HG03175 (cell line): ENCODE measurements at regions not wholly inside any gene's neighbourhood (a gene's known extent, or its start where the extent isn't known, plus 50 kb on each side); places are given as distances from the start of the nearest gene placed in this dataset.

ENCODE experiments used
- ATAC-seq: cut with Tn5 transposase; IDR thresholded peaks from one replicate; pipeline ENCODE4 v1.9.1; 2021; ENCODE audit warnings: mild to moderate bottlenecking, moderate library complexity; ENCODE audit not compliant: unreplicated experiment

DNA sequence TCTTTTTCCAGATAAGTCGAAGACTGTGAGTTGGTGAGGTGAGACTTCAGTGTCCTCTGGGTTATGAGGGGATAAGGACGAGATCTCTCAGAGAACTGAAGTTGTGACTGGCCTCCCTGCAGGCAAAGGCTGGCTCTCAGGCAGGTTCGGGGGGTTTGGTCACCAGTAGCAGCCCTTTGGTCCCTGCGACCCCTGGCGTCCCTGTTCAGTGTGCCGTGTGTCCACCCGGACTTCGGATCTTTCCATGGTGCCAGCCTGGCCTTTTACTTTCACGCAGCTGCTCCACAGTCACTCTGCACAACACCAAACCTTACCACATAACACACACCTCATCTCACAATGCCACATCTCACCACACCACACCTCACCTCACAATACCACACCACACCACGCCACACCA is 131.9 kb downstream of the ERMARD start:
- ATAC-seq = no peak

DNA sequence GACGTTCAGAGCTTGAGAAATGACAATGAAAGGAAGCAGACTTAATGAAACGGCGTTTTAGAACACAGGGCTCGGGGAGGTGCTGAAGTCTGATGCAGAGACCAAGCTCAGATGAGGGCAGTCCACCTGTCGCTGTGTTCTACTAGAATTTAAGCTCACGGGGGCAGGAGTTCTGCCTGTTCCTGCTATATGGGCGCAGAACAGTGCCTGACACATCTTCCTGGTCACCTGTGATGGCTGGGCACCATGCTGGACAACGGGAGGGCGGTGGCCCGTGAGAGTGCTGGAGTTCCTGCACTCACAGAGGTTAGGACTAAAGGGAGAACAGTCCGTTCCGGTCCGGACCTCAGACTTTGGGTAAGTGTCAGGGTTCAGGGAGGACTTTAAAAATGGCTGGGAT is 130.6 kb downstream of the ERMARD start:
- ATAC-seq = no peak

DNA sequence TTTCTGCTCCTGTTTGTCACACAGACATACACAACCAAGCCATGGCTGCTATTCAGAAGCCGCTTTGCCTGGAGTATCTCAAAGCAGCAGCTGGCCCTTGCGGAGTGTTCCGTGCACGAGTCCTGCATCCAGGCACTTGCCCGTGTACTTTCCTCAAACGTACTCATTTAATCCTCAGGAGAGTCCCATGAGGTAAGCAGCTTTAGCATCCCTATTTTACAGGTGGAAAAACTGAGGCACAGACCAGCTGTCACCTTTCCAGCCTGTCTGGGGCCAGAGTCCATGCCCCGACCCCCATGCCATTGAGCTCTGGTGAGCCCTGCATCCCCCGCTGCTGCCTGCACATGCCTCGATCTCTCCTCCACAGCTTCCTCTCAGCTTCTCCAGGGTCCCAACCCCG is 130.0 kb downstream of the ERMARD start:
- ATAC-seq = no peak

DNA sequence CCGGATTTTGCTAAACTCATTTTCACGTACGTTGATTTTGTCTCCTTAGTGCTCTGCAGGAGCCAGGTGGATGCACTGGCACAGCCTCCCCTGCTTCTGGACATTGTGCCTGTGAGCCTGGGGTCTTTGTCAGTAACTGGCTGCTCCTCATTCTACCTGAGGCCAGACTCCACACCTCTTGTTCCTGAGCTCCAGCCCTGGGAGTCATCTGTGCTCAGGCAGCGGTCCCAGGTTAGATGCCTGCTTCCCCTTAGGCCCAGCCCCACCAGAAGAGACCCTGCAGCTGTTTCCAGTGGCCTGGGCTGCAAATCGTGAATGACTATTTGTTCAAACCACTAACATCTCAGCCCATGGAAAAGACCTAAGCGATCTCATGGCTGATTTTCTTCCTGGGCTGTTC is 129.1 kb downstream of the ERMARD start:
- no peak for ATAC-seq

DNA sequence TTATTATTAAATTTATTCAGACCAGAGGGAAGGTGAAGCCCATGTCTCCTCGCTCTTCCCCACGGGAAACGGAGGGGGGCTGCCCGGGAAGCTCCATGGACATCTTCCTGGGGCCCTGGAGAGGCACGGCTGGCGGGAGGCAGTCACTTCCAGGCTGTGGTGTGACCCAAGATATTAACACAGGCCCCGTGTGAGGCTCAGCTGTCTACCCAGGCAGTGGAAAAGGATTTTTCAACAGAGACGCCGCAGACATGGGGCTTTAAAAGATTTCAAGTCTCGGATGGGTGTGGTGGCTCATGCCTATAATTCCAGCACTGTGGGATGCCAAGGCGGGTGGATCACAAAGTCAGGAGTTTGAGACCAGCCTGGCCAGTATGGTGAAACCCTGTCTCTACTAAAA is 117.9 kb downstream of the ERMARD start:
- ATAC-seq = no peak

DNA sequence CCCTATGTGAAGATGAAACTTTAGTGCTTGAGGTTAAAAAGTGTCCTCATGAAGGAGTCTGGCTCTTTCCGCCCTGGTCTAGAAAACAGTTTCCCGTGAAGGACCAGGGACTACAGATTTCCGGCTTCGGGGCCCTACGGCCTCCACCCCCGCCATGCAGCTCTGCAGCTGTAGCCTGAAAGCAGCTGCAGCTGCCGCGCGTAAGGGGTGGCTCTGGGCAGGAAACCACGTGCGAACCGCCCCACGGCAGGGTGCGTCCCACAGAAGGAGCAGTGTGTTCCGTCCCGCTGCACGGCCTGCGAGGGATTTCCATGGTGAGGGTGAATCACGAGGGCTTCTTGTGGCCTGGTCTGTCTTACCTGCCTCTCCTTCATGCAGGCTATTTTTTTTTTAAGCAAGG is 117.0 kb downstream of the ERMARD start:
- no peak for ATAC-seq

DNA sequence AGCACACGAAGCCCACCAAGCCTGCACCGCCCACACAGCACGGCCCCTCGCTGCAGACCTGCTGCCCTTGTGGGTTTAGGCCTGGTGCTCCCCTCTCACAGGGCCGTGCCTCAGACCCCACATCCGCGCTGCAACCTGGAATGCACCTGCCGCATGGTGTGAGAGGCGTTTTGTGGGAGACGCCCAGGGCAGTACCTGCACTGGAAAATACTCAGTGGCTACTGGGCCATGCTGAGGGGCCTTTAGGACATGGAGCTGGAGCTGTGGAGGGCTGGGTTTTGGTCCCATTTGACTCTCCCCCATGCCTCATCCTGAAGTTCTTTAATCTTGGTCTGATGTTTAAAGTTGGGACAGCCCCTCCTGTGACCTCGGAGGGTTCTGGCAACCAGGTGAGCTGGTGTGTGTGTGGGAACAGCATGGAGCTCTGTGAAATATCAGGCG is 116.3 kb downstream of the ERMARD start:
- no peak for ATAC-seq

DNA sequence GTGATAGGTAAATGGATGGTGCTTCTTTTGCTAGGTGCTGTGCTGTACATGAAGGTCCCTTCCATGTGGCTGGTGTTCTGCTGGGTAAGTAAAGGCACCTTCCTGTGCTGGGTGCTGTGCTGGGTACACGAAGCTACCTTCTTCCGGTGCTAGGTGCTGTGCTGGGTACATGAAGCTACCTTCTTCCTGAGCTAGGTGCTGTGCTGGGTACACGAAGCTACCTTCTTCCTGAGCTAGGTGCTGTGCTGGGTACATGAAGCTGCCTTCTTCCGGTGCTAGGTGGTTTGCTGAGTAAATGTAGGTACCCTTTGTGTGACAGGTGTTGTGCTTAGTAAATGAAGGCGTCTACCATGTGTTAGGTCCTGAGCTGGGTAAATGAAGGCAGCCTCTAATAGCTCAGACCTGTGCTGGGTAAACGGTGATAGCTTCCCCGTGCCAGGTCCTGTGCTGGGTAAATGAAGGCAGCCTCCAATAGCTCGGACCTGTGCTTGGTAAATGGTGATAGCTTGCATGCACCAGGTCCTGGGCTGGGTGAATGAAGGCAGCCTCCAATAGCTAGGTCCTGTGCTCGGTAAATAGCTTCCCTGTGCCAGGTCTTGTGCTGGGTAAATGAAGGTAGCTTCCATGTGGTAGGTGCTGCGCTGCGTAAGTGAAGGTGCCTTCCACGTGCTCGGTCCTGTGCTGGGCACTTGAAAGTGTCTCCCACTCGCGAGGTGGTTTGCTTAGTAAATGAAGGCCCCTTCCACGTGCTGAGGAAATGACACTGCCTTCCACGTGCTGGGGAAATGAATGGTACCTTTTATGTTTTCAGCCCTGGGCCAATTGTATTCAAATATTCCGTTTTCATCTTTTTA is 115.5 kb downstream of the ERMARD start:
- no peak for ATAC-seq

DNA sequence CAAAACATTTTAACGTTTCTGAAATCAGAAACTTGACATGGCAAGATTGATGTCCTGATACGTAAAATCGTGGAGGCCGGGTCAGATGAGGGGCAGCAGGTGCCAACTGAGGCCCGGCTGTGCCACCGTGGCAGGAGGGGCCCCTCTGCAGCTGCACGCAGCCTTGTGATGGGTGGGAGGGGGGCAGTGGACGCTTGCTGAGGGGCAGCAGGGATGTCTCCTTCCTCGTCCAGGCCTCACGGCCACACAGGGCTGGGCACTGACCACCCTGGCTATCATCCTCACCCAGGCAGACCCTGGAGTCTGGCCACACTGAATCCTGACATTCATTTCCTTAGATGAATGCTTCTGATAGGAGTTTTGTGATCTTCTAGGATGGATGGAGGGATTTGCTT is 114.7 kb downstream of the ERMARD start:
- ATAC-seq = no peak

DNA sequence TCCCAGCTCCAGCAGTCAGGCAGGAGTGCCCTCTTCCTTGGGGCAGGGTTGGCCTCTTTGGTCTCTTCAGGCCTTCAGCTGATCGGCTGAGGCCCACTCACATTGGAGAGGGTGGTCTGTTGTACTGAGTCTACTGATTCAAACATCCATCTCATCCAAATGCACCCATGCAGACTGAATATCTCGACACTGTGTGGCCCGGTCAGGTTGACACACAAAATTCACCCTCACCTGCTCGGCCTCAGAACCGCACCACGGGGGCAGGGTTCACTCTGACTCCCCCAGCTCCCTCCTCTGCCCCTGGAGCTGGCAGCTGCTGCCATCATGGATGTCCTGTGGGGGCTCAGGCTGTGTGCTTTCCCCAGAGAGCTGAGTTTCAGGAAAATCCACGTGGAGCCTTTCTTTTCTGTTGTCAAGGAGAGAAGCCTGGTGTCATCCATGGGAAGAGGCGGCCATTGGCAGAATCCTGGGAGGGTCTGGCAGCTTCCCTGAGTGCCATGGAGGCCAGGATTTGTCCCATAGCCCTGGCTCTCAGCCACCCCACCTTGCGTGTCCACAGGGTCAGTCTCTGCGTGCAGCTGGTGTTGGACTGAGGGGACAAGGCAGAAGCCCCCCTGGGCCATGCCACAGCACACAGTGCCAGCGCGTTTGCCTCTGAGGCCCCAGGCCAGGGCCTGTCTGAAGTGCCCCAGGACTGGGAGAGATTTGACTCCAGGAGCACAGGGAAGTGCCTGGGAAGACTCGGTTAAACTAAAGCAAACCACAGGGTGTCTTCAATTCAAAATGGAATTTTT is 114.1 kb downstream of the ERMARD start:
- ATAC-seq = no peak

DNA sequence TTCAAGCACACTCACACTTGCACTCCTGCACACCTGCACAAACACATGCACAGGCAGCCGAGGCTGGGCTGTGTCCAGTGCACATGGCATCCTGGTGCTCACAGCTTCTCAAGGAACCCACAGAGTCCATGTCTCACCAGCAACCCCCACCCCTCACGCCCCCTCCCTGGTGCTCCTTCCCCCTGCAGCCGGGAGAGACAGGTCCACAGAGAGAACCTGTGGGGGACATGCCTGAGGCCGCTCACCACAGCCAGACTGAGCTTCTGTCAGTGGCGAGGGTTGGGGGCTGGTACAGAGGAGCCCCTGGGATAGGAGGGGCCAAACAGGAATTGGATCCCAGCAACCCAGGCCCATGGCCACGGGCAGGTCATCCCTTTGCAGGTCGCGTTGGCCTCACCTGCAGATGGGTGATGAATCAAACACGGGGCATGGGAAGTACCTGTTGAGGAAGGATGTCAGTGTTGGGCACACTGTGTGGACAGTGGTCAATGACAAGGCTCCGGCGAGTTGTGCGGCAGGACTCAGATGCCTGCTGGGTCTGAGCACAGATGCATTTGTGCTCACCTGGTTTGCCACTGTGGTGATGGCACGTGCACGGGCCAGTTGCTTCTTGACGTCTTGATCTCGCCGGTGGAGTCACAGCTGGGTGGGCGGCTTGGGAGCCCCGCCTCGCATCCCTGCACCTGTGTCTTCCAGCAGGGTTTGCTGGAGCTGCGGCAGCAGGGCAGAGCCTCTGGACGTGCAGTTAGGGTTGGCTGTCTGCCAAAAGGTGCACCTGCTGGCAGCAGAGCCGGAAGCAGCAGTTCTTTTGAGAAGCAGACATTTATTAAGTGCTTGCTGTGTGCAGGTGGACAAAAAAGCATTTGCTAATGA is 113.0 kb downstream of the ERMARD start:
- no peak for ATAC-seq

DNA sequence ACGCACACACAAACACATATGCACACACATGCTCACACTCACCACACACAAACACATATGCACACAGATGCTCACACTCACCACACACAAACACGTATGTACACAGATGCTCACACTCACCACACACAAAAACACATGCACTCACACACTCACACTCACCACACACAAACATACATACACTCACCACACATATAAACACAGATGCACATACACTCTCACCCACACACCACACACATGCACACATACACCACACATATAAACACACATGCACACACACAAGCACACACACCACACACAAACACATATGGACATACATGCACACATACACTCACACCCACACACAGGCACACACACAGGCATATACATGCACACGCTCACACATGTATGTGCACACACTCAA is 112.3 kb downstream of the ERMARD start:
- ATAC-seq = no peak

DNA sequence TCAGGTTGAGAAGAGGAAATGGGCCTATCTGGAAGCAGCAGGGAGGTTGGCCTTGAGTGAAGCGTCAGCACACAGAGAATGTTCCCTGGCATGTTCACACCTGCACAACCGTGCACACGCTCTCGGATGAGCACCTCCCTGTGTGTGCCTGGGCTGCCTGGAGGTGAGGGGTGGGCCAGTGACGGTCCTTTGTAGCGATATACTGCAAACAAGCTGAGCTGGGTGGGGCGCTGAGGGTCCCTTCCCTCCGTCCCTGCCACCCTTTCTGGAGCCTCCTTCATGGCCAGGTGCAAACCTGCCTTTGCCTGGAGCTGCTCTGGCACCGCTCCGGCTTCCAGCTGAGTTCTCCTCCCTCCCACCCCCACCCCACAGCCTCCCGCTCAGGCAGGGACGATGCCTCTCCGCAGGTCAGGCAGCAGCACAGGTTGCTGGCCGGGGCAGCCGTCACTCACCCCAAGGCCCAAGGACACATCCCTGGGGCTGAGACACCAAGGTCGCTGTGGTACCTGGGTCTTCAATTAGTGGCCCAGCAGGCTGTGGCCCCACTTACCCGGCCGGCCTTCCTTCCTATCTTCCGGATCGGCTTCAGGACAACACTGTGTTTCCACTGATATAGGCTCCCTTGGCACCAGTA is 111.6 kb downstream of the ERMARD start:
- ATAC-seq = no peak

DNA sequence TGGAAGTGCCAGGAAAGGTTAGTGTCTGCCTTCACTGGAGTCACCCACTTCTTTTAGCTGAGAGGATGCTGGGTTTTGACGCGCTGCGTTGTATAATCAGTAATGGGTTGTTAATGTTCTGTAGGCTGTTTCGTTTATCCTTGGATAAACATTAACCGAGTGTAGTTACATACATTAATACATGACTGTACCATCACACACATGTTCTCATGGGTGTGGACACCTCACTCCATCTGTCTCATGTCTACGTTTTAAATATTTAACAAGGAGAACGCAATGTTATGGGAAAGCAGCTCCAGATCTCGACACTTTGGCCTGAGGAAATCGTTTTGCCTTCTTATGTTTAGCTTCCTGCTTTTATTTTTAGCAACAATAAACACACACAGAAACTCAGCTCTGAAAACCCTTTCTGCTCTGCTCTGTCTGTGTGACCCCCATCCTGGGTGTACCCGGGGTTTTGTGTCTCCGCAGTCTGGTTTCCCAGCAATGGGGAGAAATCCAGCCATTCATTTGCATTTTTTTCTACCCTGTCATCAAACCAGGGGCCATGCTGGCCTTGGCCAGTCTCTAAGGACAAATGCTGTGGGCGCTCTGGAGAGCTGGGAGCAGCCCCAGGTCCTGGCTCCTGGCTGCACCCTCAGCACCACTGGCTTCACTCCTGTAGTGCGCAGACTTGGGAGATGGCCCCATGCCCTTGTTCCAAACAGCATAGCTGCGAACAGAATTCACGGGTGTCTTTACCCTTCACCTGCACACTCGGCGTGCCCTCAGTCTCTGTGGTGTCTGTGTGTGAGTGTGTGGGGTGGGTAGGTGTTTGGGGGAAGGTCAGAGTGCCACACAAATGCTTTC is 110.8 kb downstream of the ERMARD start:
- ATAC-seq = no peak

DNA sequence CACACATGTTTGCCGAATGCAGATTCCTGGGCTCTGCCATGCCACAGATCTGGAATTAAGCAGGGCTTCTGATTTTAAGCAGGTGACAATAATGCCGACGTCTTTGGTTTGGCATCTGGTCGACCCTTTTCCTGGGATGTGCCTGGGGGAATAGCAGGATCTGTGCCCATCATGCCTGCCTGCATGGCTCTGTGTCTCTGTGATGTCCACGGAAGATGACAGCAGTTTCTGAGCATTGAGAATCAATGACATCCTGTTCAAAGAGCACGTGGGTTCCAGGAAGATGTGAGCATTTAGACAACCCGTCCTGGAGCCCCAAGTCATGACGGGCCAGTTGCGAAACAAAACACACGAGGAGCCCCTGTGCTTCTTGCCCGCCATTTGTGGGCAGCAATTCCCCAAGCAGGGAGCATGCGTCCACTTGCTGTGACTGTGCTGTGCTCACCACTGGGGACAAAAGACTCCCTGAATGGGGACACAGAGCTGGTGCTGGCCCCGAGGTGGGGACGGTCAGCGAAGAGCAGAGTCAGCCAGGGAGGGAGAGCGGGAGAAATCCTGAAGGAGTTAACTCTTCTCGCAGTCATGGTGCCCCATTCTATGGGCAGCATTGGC is 110.1 kb downstream of the ERMARD start:
- no peak for ATAC-seq

DNA sequence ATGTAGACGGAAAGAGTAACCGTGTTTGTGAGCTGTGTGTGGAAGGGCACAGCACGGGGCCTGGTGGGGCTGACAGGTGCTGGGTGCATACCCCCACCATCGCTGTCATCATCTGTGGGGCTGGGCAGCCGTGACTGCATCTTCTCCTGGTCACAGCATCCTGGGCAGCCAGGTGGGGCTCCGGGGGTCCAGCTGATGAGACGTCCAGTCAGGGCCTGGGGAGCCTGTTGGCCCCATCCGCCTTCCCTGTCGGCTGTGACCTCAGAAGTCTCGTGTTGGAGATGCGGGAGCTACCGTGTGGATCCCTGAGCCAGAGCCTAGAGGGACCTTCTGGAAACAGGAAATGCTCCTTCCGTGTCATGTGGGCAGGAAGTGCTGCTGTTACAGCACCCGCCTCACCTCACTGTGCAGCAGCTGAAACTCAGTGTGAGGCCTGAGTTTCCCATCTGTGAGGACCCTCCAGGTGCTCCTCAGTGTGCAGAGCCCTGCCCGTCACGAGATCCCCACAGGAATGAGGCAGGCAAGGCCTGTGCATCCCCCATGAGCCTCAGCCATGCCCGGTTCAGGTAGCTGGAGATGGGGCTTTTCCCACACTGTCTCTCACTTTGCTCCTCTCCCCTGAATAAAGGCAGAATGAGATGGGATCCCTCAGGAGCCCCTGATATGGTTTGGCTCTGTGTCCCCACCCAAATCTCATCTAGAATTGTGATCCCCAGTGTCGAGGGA is 108.7 kb downstream of the ERMARD start:
- no peak for ATAC-seq

DNA sequence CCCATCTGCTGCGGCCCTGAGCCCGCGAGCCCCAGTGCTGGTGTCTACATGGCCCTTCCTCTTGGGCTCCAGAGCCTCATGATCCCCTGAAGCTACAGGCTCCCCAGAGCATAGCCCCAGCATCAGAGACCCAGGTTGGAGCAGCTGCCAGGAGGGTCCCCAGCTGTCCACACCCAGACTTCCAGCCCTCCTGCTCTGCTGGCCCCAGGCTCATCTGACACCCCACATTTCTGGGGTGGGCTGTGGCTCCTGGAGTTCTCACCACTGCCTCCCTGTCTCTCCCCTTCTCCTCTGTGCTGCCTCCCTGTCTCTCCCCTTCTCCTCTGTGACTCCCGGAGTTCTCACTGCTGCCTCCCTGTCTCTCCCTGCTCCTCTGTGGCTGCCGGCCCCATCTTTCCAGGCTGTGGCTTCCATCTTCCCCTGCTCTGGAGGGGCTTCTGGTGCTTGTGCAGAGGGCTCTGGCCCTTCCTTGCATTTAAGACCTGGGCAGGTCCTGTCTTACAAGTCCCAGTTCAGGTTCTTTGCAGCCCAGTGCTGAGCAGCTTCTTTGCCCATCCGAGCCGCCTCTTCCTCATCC is 108.1 kb downstream of the ERMARD start:
- no peak for ATAC-seq

DNA sequence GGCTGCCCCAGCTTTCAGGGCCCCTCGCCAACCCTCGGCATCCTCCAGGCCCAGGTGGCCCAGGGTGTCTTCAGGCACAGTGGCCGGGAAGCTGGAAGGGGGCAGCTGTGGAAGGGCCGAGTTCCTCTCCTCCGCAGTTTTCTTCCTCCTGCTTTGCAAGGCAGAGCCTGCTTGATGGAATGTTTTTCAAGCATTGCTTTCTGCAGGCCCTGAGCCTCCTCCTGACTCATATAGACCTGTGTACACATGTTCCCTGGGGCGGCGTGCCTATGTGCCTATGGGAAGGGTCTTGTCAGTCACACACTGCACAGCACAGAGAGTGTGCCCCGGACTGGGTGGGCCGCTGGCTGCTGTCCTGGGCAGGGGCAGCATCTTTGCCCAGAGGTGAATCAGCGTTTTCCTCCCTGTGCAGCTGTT is 107.5 kb downstream of the ERMARD start:
- no peak for ATAC-seq
